Retinal pigment epithelial cell (primary cell): ENCODE measurements at regions not wholly inside any gene's neighbourhood (a gene's known extent, or its start where the extent isn't known, plus 50 kb on each side); places are given as distances from the start of the nearest gene placed in this dataset.
A peak's percentile ranks its signal among the peaks of the same experiment; 100 is the strongest.

Experiments used
- DNase-seq: peaks from one replicate; pipeline ENCODE4 v3.0.0-alpha.2; 2010; ENCODE audit warnings: low read depth
- H3K4me3 ChIP-seq: 2 replicates; pipeline ENCODE4 v1.5.1; 2011; ENCODE audit warnings: mild to moderate bottlenecking, low read length, control low read depth, moderate library complexity
- CTCF ChIP-seq: conservative IDR thresholded peaks from 2 replicates; pipeline ENCODE4 v1.5.1; 2011; ENCODE audit warnings: low read depth, low read length, control low read depth, inconsistent platforms

GRCh38 chr7:65317372-65317771 lies 56.3 kb upstream of the ZNF92 start:
- DNase-seq = no peak
- TF ChIP-seq CTCF = no peak

GRCh38 chr7:65310761-65311160 lies 62.9 kb upstream of the ZNF92 start:
- no peak for DNase-seq
- no peak overlapping the region for H3K4me3 ChIP-seq
- no peak for TF ChIP-seq CTCF

More at GRCh38 chr7:65317372-65317771, 56.3 kb upstream of the ZNF92 start:
- H3K4me3 ChIP-seq = no peak overlapping the region

- no peak overlapping the region for H3K4me3 ChIP-seq
- no peak for DNase-seq
- TF ChIP-seq CTCF = no peak
These were observed 65.4 kb upstream of the ZNF92 start for GRCh38 chr7:65308300-65308678.

- DNase-seq = peak; percentile 30
- TF ChIP-seq CTCF = peak; percentile 86
- no peak overlapping the region for H3K4me3 ChIP-seq
These were observed 65.9 kb upstream of the ZNF92 start for GRCh38 chr7:65307651-65308299.

GRCh38 chr7:65304175-65304574 lies 69.5 kb upstream of the ZNF92 start:
- DNase-seq = no peak
- TF ChIP-seq CTCF = no peak
- H3K4me3 ChIP-seq = no peak overlapping the region

GRCh38 chr7:65302883-65303282 lies 70.8 kb upstream of the ZNF92 start:
- no peak for TF ChIP-seq CTCF
- no peak overlapping the region for H3K4me3 ChIP-seq
- no peak for DNase-seq

GRCh38 chr7:65301007-65301406 lies 72.6 kb upstream of the ZNF92 start:
- no peak for DNase-seq
- TF ChIP-seq CTCF = no peak
- no peak overlapping the region for H3K4me3 ChIP-seq
